ENCODE measurements at regions not wholly inside any gene's neighbourhood (a gene's known extent, or its start where the extent isn't known, plus 50 kb on each side); places are given as distances from the start of the nearest gene placed in this dataset.

DNA sequence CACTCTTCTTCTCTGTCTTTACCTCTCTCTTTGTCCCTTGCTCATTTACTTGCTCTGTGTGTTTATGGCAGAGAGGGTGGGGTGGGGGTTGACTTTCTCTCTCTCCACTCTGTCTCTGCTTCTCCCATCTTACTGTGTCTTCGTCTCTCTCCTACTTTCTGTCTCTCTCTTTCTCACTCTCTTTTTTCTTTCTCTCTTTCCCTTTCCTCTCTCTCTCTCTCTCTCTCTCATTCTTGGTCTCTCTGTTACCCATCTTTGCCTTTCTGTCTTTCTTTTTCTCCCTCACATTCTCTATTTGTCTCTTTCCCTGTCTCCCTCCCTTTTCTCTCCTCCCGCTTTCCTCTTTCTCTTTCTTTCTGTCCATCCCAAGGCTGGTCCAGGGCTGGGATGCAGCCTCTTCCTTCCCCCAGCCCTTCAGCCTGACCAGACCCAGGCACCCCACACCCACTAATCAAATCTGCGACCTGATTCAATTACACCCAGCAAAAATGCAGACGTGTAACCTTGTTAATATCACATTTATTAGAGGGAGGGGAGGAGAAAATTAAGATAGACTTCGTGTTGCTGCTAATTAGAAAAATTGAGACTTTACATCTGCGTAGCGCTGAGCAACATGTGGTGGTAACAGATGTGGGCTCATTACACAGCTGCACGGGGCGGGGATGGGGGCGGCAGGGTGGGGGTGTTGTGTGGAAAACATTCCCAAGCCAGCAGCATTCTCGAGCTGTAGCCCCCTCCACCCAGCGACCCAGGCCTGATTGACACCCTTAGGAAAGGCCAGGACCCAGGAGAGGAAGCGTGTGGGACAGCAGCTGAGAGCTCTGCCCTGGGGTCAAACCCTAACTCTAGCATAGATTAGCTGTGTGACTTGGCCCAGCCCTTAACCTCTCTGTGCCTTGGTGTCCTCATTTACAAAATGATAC, 124.9 kb upstream of the MAFB start:
- TF ChIP-seq CTCF (IDR thresholded peaks at IDR 0.05) (no peak), EZH2 (IDR thresholded peaks at IDR 0.05; ENCODE audit: borderline replicate concordance, insufficient read depth, low read depth, low read length, poor library complexity, severe bottlenecking) (no peak)

Data from B cell (primary cell).